Left lung (tissue), 4 donors: ENCODE measurements at regions not wholly inside any gene's neighbourhood (a gene's known extent, or its start where the extent isn't known, plus 50 kb on each side); places are given as distances from the start of the nearest gene placed in this dataset.

ENCODE experiments used
- ATAC-seq: fragments of 200-7000 bp; cut with Tn5 transposase; one replicate; pipeline ENCODE4 v1.9.1; 2020; ENCODE audit warnings: moderate library complexity
- DNase-seq, 4 donors: peaks; one replicate each; pipeline ENCODE4 v3.0.0-alpha.2; 2013 to 2020
- H3K27ac ChIP-seq, 2 donors: fragments of 200-600 bp; sonication (generic) in 1 of 2; one replicate each; pipeline versions ENCODE4 v1.5.0 to v1.8.0; 2020 to 2021
- H3K27me3 ChIP-seq, 2 donors: fragments of 200-600 bp; sonication (generic) in 1 of 2; one replicate each; pipeline versions ENCODE4 v1.5.0 to v1.8.0; 2020 to 2021
- H3K36me3 ChIP-seq, 2 donors: fragments of 200-600 bp; sonication (generic) in 1 of 2; one replicate each; pipeline versions ENCODE4 v1.5.0 to v1.8.0; 2020 to 2021
- H3K4me1 ChIP-seq, 2 donors: fragments of 200-600 bp; one replicate each; pipeline ENCODE4 v1.8.0; 2021
- H3K4me3 ChIP-seq, 2 donors: fragments of 200-600 bp; sonication (generic) in 1 of 2; one replicate each; pipeline versions ENCODE4 v1.5.0 to v1.8.0; 2020 to 2021; ENCODE audit warnings: mild to moderate bottlenecking in 1 of 2
- H3K9me3 ChIP-seq, 2 donors: fragments of 200-600 bp; sonication (generic) in 1 of 2; one replicate each; pipeline versions ENCODE4 v1.5.0 to v1.8.0; 2020 to 2021
- CTCF ChIP-seq, 2 donors: fragments of 200-600 bp; sonication (generic) in 1 of 2; IDR thresholded peaks; one replicate each; pipeline versions ENCODE4 v1.5.0 to v1.8.0; 2021; ENCODE audit warnings: antibody characterized with exemption in 2 of 2
- intact Hi-C, 2 donors: fragments of 100-400 bp; cut with DNase I; formaldehyde crosslinking; loops; one replicate each; pipeline versions ENCODE4 v1.11.2 to v1.14.2; 2022
- donor health status: DM: no; HTN: yes; CAD: no.
- donor health status: DM: no; HTN: no; CAD: no.

- Histone ChIP-seq H3K36me3 (no peaks in the 10 kb centered on the region), H3K27ac (no peak overlapping the region), H3K4me3 (no peak overlapping the region), H3K4me1 (no peaks in the 10 kb centered on the region), H3K27me3 (no peaks in the 10 kb centered on the region), H3K9me3 (peaks cover 0 to 3% of the 10 kb centered on the region in 2 donors)
- intact Hi-C loops: no loop called here
- no peak for ATAC-seq
- no peak for TF ChIP-seq CTCF (IDR thresholded peaks at IDR 0.05)
- DNase-seq: no peak
Observed at GRCh38 chr4:12973522-12973921, 510.6 kb downstream of the RAB28 start.

- intact Hi-C loops: no loop called here
- no peaks in the 10 kb centered on the region for H3K36me3 ChIP-seq
- H3K27me3 ChIP-seq: no peaks in the 10 kb centered on the region
- no peak for TF ChIP-seq CTCF (IDR thresholded peaks at IDR 0.05)
- ATAC-seq (no peak), DNase-seq (no peak)
- no peak overlapping the region for H3K27ac ChIP-seq
- H3K4me3 ChIP-seq: no peak overlapping the region
- H3K9me3 ChIP-seq: no peaks in the 10 kb centered on the region
- H3K4me1 ChIP-seq: no peaks in the 10 kb centered on the region
Observed at GRCh38 chr4:12968345-12968744, 515.8 kb downstream of the RAB28 start.

GRCh38 chr4:12966726-12967125, 517.4 kb downstream of the RAB28 start:
- no peaks in the 10 kb centered on the region for H3K9me3 ChIP-seq
- no peak overlapping the region for H3K4me3 ChIP-seq
- intact Hi-C loops: no loop called here
- H3K27ac ChIP-seq: no peak overlapping the region
- ATAC-seq (no peak), DNase-seq (no peak)
- H3K27me3 ChIP-seq: no peaks in the 10 kb centered on the region
- no peaks in the 10 kb centered on the region for H3K4me1 ChIP-seq
- TF ChIP-seq CTCF (IDR thresholded peaks at IDR 0.05): no peak
- H3K36me3 ChIP-seq: no peaks in the 10 kb centered on the region

GRCh38 chr4:12965334-12965733, 518.8 kb downstream of the RAB28 start:
- intact Hi-C loops: no loop called here
- TF ChIP-seq CTCF (IDR thresholded peaks at IDR 0.05): no peak
- no peaks in the 10 kb centered on the region for H3K27me3 ChIP-seq
- no peak overlapping the region for H3K4me3 ChIP-seq
- ATAC-seq (no peak), DNase-seq (no peak)
- no peaks in the 10 kb centered on the region for H3K4me1 ChIP-seq
- H3K27ac ChIP-seq: no peak overlapping the region
- no peaks in the 10 kb centered on the region for H3K36me3 ChIP-seq
- no peaks in the 10 kb centered on the region for H3K9me3 ChIP-seq

GRCh38 chr4:12963912-12964311, 520.2 kb downstream of the RAB28 start:
- DNase-seq (no peak), ATAC-seq (no peak)
- Histone ChIP-seq H3K27ac (no peak overlapping the region), H3K9me3 (no peaks in the 10 kb centered on the region), H3K27me3 (no peaks in the 10 kb centered on the region), H3K4me3 (no peak overlapping the region), H3K36me3 (no peaks in the 10 kb centered on the region), H3K4me1 (no peaks in the 10 kb centered on the region)
- intact Hi-C loops: no loop called here
- TF ChIP-seq CTCF (IDR thresholded peaks at IDR 0.05): no peak
